HCT116 (cell line): ENCODE measurements at regions not wholly inside any gene's neighbourhood (a gene's known extent, or its start where the extent isn't known, plus 50 kb on each side); places are given as distances from the start of the nearest gene placed in this dataset.
"Not testable (repeated sequence)": the region's sequence is repeated elsewhere in the genome, so short reads cannot be mapped to it uniquely, and the experiment has no call there.

Experiments used
- ATAC-seq: fragments of 200-7000 bp; cut with Tn5 transposase; 2 replicates; pipeline ENCODE4 v1.9.1; 2020; ENCODE audit warnings: mild to moderate bottlenecking, moderate library complexity
- BruUV-seq: library from RNA; stranded (reverse); fragments of 400-500 nt; replicated peaks from 2 replicates; lab custom pipeline; 2021; lab: Mats Ljungman, UMichigan
- CTCF ChIA-PET: fragments of 300-600 bp; sonication (Branson Sonifier 250); formaldehyde crosslinking; loops from one replicate; lab custom pipeline; 2021; ENCODE audit warnings: antibody characterized with exemption; lab: Charles Lee
- POLR2A ChIA-PET: fragments of 300-600, 350-600 bp; sonication (Branson Sonifier 250); formaldehyde crosslinking; loops from one replicate; lab custom pipeline; 2021; ENCODE audit warnings: antibody characterized with exemption; lab: Charles Lee
- RAD21 ChIA-PET, 2 experiments: fragments of 300-600 bp; sonication (Branson Sonifier 250); formaldehyde crosslinking; loops; one replicate each; lab custom pipeline; 2023; ENCODE audit warnings: low total read pairs in 2 of 2; ENCODE audit not compliant: uncharacterized antibody in 2 of 2, unreplicated experiment in 2 of 2, low non-redundant PET in 1 of 2; lab: Charles Lee
- DNase-seq: peaks from one replicate; pipeline ENCODE4 v3.0.0-alpha.2; 2010; ENCODE audit warnings: low read depth, low spot score
- H2AFZ ChIP-seq: fragments of 200-600 bp; shearing (Covaris generic), sonication (generic); 2 replicates; pipeline ENCODE4 v1.6.1; 2017; ENCODE audit warnings: low read depth, mixed run types, mixed read lengths, antibody characterized with exemption, low read length; ENCODE audit not compliant: poor library complexity, severe bottlenecking
- H3K27ac ChIP-seq: 2 replicates; pipeline ENCODE4 v1.5.1; 2012; ENCODE audit warnings: low read depth, low read length
- H3K27me3 ChIP-seq: fragments of 200-600 bp; sonication (generic); 2 replicates; pipeline ENCODE4 v1.6.1; 2016; ENCODE audit warnings: mixed run types, low read length, mixed read lengths; ENCODE audit not compliant: insufficient read depth
- H3K36me3 ChIP-seq, 2 experiments: fragments of 200-500 bp in 1 of 2; fragments of 200-600 bp in 1 of 2; sonication (Bioruptor generic) in 1 of 2; sonication (generic) in 1 of 2; 2 replicates each; pipeline versions ENCODE4 v1.5.1 to v1.6.1; 2014 to 2016; ENCODE audit warnings: low read length in 2 of 2, inconsistent platforms in 1 of 2, mixed read lengths in 1 of 2, mixed run types in 1 of 2; ENCODE audit not compliant: insufficient read depth in 2 of 2, control insufficient read depth in 1 of 2
- H3K4me1 ChIP-seq, 2 experiments: fragments of 200-600 bp in 1 of 2; sonication (generic) in 1 of 2; 2 replicates each; pipeline versions ENCODE4 v1.5.1 to v1.6.1; 2012 to 2017; ENCODE audit warnings: low read length in 2 of 2, inconsistent platforms in 1 of 2, mild to moderate bottlenecking in 1 of 2, mixed read lengths in 1 of 2, mixed run types in 1 of 2, moderate library complexity in 1 of 2; ENCODE audit not compliant: insufficient read depth in 2 of 2, control insufficient read depth in 1 of 2
- H3K4me2 ChIP-seq: fragments of 200-600 bp; sonication (generic); 2 replicates; pipeline ENCODE4 v1.6.1; 2017; ENCODE audit warnings: mixed run types, low read length, mixed read lengths
- H3K4me3 ChIP-seq, 2 experiments: fragments of 200-600 bp in 1 of 2; sonication (generic) in 1 of 2; replicated peaks in 1 of 2; 2 replicates each; pipeline ENCODE4 v1.5.1; 2011 to 2016; ENCODE audit warnings: low read length in 2 of 2, control low read depth in 1 of 2, low read depth in 1 of 2, mild to moderate bottlenecking in 1 of 2, mixed read lengths in 1 of 2, mixed run types in 1 of 2
- H3K79me2 ChIP-seq: fragments of 200-600 bp; sonication (generic); 2 replicates; pipeline ENCODE4 v1.6.1; 2017; ENCODE audit warnings: mild to moderate bottlenecking, mixed run types, low read length, moderate library complexity, mixed read lengths; ENCODE audit not compliant: insufficient read depth
- H3K9ac ChIP-seq: fragments of 200-600 bp; sonication (generic); 2 replicates; pipeline ENCODE4 v1.6.1; 2016; ENCODE audit warnings: low read length, mixed read lengths
- H3K9me2 ChIP-seq: fragments of 200-600 bp; sonication (generic), shearing (Covaris generic); 2 replicates; pipeline ENCODE4 v1.6.1; 2017; ENCODE audit warnings: mixed run types, mild to moderate bottlenecking, moderate library complexity; ENCODE audit not compliant: insufficient read depth
- H3K9me3 ChIP-seq, 2 experiments: fragments of 200-500 bp in 1 of 2; fragments of 200-600 bp in 1 of 2; sonication (Bioruptor generic) in 1 of 2; sonication (generic) in 1 of 2; 2 replicates each; pipeline ENCODE4 v1.6.1; 2014 to 2017; ENCODE audit warnings: low read length in 2 of 2, mixed read lengths in 2 of 2, inconsistent platforms in 1 of 2, low read depth in 1 of 2, mild to moderate bottlenecking in 1 of 2, mixed run types in 1 of 2, moderate library complexity in 1 of 2; ENCODE audit not compliant: control insufficient read depth in 1 of 2, insufficient read depth in 1 of 2
- H4K20me1 ChIP-seq: fragments of 200-600 bp; sonication (generic), shearing (Covaris generic); 2 replicates; pipeline ENCODE4 v1.6.1; 2017; ENCODE audit warnings: mixed run types, mild to moderate bottlenecking, moderate library complexity; ENCODE audit not compliant: insufficient read depth
- ATF3 ChIP-seq: IDR thresholded peaks from 2 replicates; pipeline ENCODE4 v1.6.1; 2012
- CBX3 ChIP-seq: IDR thresholded peaks from 2 replicates; pipeline ENCODE4 v1.6.1; 2012; ENCODE audit warnings: low read depth
- EGR1 ChIP-seq: IDR thresholded peaks from 2 replicates; pipeline ENCODE4 v1.6.1; 2012; ENCODE audit warnings: low read depth
- EZH2phosphoT487 ChIP-seq: fragments of 200-600 bp; IDR thresholded peaks from 2 replicates; pipeline ENCODE4 v1.6.1; 2018; ENCODE audit warnings: antibody characterized with exemption, borderline replicate concordance
- FOSL1 ChIP-seq: IDR thresholded peaks from 2 replicates; pipeline ENCODE4 v1.6.1; 2012; ENCODE audit warnings: low read depth
- JUND ChIP-seq: IDR thresholded peaks from 2 replicates; pipeline ENCODE4 v1.6.1; 2012
- MAX ChIP-seq: IDR thresholded peaks from 2 replicates; pipeline ENCODE4 v1.6.1; 2012
- POLR2A ChIP-seq: IDR thresholded peaks from 2 replicates; pipeline ENCODE4 v1.7.0; 2011; ENCODE audit warnings: borderline replicate concordance; ENCODE audit not compliant: insufficient read depth, insufficient read length; ENCODE audit errors: extremely low read depth
- RAD21 ChIP-seq: IDR thresholded peaks from 2 replicates; pipeline ENCODE4 v1.6.1; 2012; ENCODE audit warnings: low read depth, mild to moderate bottlenecking
- SIN3A ChIP-seq: IDR thresholded peaks from 2 replicates; pipeline ENCODE4 v1.6.1; 2012; ENCODE audit warnings: low read depth
- SP1 ChIP-seq: IDR thresholded peaks from 2 replicates; pipeline ENCODE4 v1.6.1; 2012; ENCODE audit warnings: low read depth
- TCF7L2 ChIP-seq: IDR thresholded peaks from 2 replicates; pipeline ENCODE4 v1.7.0; 2011; ENCODE audit warnings: borderline replicate concordance, inconsistent platforms; ENCODE audit not compliant: insufficient read depth, insufficient read length; ENCODE audit errors: extremely low read depth
- ZBTB33 ChIP-seq: IDR thresholded peaks from 2 replicates; pipeline ENCODE4 v1.6.1; 2011; ENCODE audit warnings: mild to moderate bottlenecking, low read length, moderate library complexity; ENCODE audit not compliant: insufficient replicate concordance; ENCODE audit errors: extremely low read depth
- ZNF274 ChIP-seq: fragments of 200-500 bp; sonication (Bioruptor generic); IDR thresholded peaks from 2 replicates; pipeline ENCODE4 v1.6.1; 2014; ENCODE audit warnings: mild to moderate bottlenecking, low read depth, low read length, inconsistent platforms
- intact Hi-C: fragments of 100-400 bp; cut with micrococcal nuclease; formaldehyde crosslinking; loops from 2 replicates; pipeline ENCODE4 v1.10.0; 2022

GRCh38 chr16:47903470-47903869 is 252.3 kb downstream of the ABCC12 start:
- no peak for TF ChIP-seq POLR2A
- TF ChIP-seq CBX3 = no peak
- H3K9me2 ChIP-seq = no peaks in the 10 kb centered on the region
- BruUV-seq = no TSS peak
- no peaks in the 10 kb centered on the region; a peak in 1 of 4 replicates for H3K4me1 ChIP-seq
- H3K79me2 ChIP-seq = no peaks in the 10 kb centered on the region
- H3K9ac ChIP-seq = no peak overlapping the region
- no peak overlapping the region for H3K4me2 ChIP-seq
- ChIA-PET CTCF (no interaction called here), RAD21 (no interaction called here), POLR2A (no interaction called here)
- DNase-seq (no peak), ATAC-seq (no peak)
- H4K20me1 ChIP-seq = no peaks in the 10 kb centered on the region
- H3K27ac ChIP-seq = no peak overlapping the region
- intact Hi-C loops = no loop called here
- H3K36me3 ChIP-seq = no peaks in the 10 kb centered on the region
- peaks cover 12% of the 10 kb centered on the region for H3K27me3 ChIP-seq
- no peak overlapping the region for H3K4me3 ChIP-seq
- no peaks in the 10 kb centered on the region for H3K9me3 ChIP-seq
- no peak overlapping the region for H2AFZ ChIP-seq

- H3K9me3 ChIP-seq, H3K9me2 ChIP-seq, H4K20me1 ChIP-seq, CTCF ChIA-PET, H3K4me3 ChIP-seq, H3K4me1 ChIP-seq, H3K27me3 ChIP-seq, POLR2A ChIA-PET, H3K79me2 ChIP-seq, H2AFZ ChIP-seq, H3K9ac ChIP-seq, H3K4me2 ChIP-seq, BruUV-seq, ATAC-seq, intact Hi-C loops, DNase-seq, H3K27ac ChIP-seq, RAD21 ChIA-PET, H3K36me3 ChIP-seq: not testable (repeated sequence)
These were observed 258.7 kb downstream of the ABCC12 start for GRCh38 chr16:47897105-47897504.

GRCh38 chr16:47895146-47895545 is 260.6 kb downstream of the ABCC12 start:
- Histone ChIP-seq H3K9me2 (no peaks in the 10 kb centered on the region), H3K4me2 (no peak overlapping the region), H3K4me3 (no peak overlapping the region), H3K27me3 (peaks cover 25% of the 10 kb centered on the region), H3K4me1 (no peaks in the 10 kb centered on the region), H3K36me3 (no peaks in the 10 kb centered on the region), H2AFZ (no peak overlapping the region), H3K79me2 (no peaks in the 10 kb centered on the region), H3K27ac (no peak overlapping the region), H3K9ac (no peak overlapping the region), H4K20me1 (no peaks in the 10 kb centered on the region), H3K9me3 (no peaks in the 10 kb centered on the region)
- no TSS peak for BruUV-seq
- RAD21 ChIA-PET = no interaction called here
- DNase-seq (no peak), ATAC-seq (no peak)
- intact Hi-C loops = no loop called here
- POLR2A ChIA-PET = no interaction called here
- CTCF ChIA-PET = no interaction called here
- no peak for TF ChIP-seq POLR2A
- TF ChIP-seq EZH2phosphoT487 = no peak
- no peak for TF ChIP-seq JUND
- no peak for TF ChIP-seq RAD21
- no peak for TF ChIP-seq EGR1
- no peak for TF ChIP-seq FOSL1
- TF ChIP-seq ZNF274 = no peak
- no peak for TF ChIP-seq SIN3A
- no peak for TF ChIP-seq TCF7L2
- no peak for TF ChIP-seq MAX
- TF ChIP-seq ZBTB33 = no peak
- no peak for TF ChIP-seq ATF3
- no peak for TF ChIP-seq CBX3
- TF ChIP-seq SP1 = no peak
